Panc1 (cell line): ENCODE measurements at regions not wholly inside any gene's neighbourhood (a gene's known extent, or its start where the extent isn't known, plus 50 kb on each side); places are given as distances from the start of the nearest gene placed in this dataset.

Source experiments
- ATAC-seq: fragments of 200-7000 bp; cut with Tn5 transposase; 2 replicates; pipeline ENCODE4 v1.9.1; 2020; ENCODE audit warnings: mild to moderate bottlenecking, moderate library complexity
- BruUV-seq: library from RNA; stranded (reverse); fragments of 400-500 nt; replicated peaks from 2 replicates; lab custom pipeline; 2021; lab: Mats Ljungman, UMichigan
- CTCF ChIA-PET: fragments of 300-600 bp; sonication (Branson Sonifier 250); formaldehyde crosslinking; loops from one replicate; lab custom pipeline; 2022; ENCODE audit warnings: antibody characterized with exemption; lab: Charles Lee
- POLR2A ChIA-PET: fragments of 300-600 bp; sonication (Branson Sonifier 250); formaldehyde crosslinking; loops from one replicate; lab custom pipeline; 2022; ENCODE audit warnings: antibody characterized with exemption; lab: Charles Lee
- DNase-seq: peaks from one replicate; pipeline ENCODE4 v3.0.0-alpha.2; 2010; ENCODE audit warnings: low read depth, low spot score
- H3K27ac ChIP-seq: 2 replicates; pipeline ENCODE4 v1.5.1; 2011; ENCODE audit warnings: mild to moderate bottlenecking, low read length, inconsistent platforms
- H3K27me3 ChIP-seq: fragments of 200-500 bp; sonication (Bioruptor generic); 2 replicates; pipeline ENCODE4 v1.6.0; 2014; ENCODE audit warnings: low read length, inconsistent platforms; ENCODE audit not compliant: control insufficient read depth, insufficient read depth
- H3K36me3 ChIP-seq: fragments of 200-500 bp; sonication (Bioruptor generic); 2 replicates; pipeline ENCODE4 v1.5.1; 2014; ENCODE audit warnings: inconsistent platforms, mild to moderate bottlenecking, low read length, moderate library complexity; ENCODE audit not compliant: control insufficient read depth, insufficient read depth
- H3K4me1 ChIP-seq: 2 replicates; pipeline ENCODE4 v1.5.1; 2011; ENCODE audit warnings: inconsistent platforms, mild to moderate bottlenecking, low read length, moderate library complexity; ENCODE audit not compliant: control insufficient read depth, insufficient read depth
- H3K4me3 ChIP-seq, 2 experiments: 2 replicates each; pipeline ENCODE4 v1.5.1; 2011 to 2012; ENCODE audit warnings: low read depth in 2 of 2, low read length in 2 of 2, mild to moderate bottlenecking in 2 of 2, inconsistent platforms in 1 of 2, moderate library complexity in 1 of 2
- H3K9me3 ChIP-seq: fragments of 200-500 bp; sonication (Bioruptor generic); 2 replicates; pipeline ENCODE4 v1.5.1; 2014; ENCODE audit warnings: low read depth, mild to moderate bottlenecking, inconsistent platforms, low read length, moderate library complexity; ENCODE audit not compliant: control insufficient read depth, insufficient read depth
- POLR2AphosphoS5 ChIP-seq: IDR thresholded peaks from 2 replicates; pipeline ENCODE4 v1.6.1; 2012; ENCODE audit warnings: mild to moderate bottlenecking, low read depth, low read length, moderate library complexity
- SIN3A ChIP-seq: IDR thresholded peaks from 2 replicates; pipeline ENCODE4 v1.6.1; 2012; ENCODE audit warnings: low read depth, mild to moderate bottlenecking, low read length, moderate library complexity, borderline replicate concordance; ENCODE audit not compliant: insufficient read depth
- TCF7L2 ChIP-seq: IDR thresholded peaks from 2 replicates; pipeline ENCODE4 v1.6.1; 2011; ENCODE audit warnings: mild to moderate bottlenecking, low read depth, low read length, inconsistent platforms
- in situ Hi-C: cut with HindIII; loops from 2 replicates; pipeline ENCODE4 v1.10.0; 2016; ENCODE audit warnings: low sequenced_read_pairs, low pct_unique_long_range_greater_than_20kb
- intact Hi-C: fragments of 100-400 bp; cut with micrococcal nuclease; formaldehyde crosslinking; loops from one replicate; pipeline ENCODE4 v1.10.0; 2022; ENCODE audit not compliant: unreplicated experiment
- TF ChIP-seq, protein P1 (sequence below): fragments of 450-650 bp; IDR thresholded peaks from 2 replicates; pipeline ENCODE4 v1.5.1; 2017; ENCODE audit warnings: mild to moderate bottlenecking
- TF ChIP-seq, protein P2 (sequence below), 2 experiments: IDR thresholded peaks; 2 replicates each; pipeline ENCODE4 v1.6.1; 2011 to 2012; ENCODE audit warnings: low read depth in 2 of 2, control low read depth in 1 of 2, low read length in 1 of 2, mild to moderate bottlenecking in 1 of 2, moderate library complexity in 1 of 2; ENCODE audit not compliant: insufficient read depth in 1 of 2

DNA sequence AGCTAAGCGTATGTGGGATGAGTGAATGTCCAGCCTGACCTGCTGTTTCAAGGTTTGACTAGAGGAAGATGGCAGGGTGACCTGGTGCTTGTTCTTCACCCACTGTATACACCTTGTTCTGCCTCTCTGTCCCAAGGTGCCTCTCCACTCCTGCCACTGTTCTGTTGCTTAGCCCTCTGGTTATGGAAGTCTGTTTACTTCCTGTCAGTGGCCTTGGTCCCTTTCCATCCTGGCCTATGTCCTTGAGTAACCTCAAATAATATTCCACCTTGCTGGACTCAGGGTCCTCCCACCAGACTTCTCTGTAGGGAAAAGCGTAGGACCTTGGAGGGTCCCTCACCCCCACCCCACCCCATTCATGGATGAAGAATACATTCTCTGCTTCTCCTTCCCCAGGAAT is 73.2 kb upstream of the SALL1 start:
- no peaks in the 10 kb centered on the region for H3K9me3 ChIP-seq
- CTCF ChIA-PET: no interaction called here
- TF ChIP-seq TCF7L2 (no peak), SIN3A (no peak), POLR2AphosphoS5 (no peak)
- TF ChIP-seq, protein P1, sequence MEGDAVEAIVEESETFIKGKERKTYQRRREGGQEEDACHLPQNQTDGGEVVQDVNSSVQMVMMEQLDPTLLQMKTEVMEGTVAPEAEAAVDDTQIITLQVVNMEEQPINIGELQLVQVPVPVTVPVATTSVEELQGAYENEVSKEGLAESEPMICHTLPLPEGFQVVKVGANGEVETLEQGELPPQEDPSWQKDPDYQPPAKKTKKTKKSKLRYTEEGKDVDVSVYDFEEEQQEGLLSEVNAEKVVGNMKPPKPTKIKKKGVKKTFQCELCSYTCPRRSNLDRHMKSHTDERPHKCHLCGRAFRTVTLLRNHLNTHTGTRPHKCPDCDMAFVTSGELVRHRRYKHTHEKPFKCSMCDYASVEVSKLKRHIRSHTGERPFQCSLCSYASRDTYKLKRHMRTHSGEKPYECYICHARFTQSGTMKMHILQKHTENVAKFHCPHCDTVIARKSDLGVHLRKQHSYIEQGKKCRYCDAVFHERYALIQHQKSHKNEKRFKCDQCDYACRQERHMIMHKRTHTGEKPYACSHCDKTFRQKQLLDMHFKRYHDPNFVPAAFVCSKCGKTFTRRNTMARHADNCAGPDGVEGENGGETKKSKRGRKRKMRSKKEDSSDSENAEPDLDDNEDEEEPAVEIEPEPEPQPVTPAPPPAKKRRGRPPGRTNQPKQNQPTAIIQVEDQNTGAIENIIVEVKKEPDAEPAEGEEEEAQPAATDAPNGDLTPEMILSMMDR: no peak
- TF ChIP-seq, protein P2, sequence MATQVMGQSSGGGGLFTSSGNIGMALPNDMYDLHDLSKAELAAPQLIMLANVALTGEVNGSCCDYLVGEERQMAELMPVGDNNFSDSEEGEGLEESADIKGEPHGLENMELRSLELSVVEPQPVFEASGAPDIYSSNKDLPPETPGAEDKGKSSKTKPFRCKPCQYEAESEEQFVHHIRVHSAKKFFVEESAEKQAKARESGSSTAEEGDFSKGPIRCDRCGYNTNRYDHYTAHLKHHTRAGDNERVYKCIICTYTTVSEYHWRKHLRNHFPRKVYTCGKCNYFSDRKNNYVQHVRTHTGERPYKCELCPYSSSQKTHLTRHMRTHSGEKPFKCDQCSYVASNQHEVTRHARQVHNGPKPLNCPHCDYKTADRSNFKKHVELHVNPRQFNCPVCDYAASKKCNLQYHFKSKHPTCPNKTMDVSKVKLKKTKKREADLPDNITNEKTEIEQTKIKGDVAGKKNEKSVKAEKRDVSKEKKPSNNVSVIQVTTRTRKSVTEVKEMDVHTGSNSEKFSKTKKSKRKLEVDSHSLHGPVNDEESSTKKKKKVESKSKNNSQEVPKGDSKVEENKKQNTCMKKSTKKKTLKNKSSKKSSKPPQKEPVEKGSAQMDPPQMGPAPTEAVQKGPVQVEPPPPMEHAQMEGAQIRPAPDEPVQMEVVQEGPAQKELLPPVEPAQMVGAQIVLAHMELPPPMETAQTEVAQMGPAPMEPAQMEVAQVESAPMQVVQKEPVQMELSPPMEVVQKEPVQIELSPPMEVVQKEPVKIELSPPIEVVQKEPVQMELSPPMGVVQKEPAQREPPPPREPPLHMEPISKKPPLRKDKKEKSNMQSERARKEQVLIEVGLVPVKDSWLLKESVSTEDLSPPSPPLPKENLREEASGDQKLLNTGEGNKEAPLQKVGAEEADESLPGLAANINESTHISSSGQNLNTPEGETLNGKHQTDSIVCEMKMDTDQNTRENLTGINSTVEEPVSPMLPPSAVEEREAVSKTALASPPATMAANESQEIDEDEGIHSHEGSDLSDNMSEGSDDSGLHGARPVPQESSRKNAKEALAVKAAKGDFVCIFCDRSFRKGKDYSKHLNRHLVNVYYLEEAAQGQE (IDR thresholded peaks at IDR 0.05; ENCODE audit: insufficient read depth in 1 of 2, low read depth in 2 of 2, low read length in 1 of 2): no peak
- H3K27ac ChIP-seq: no peak overlapping the region
- in situ Hi-C loops: no loop called here
- DNase-seq (no peak), ATAC-seq (no peak)
- no peaks in the 10 kb centered on the region for H3K4me1 ChIP-seq
- no peaks in the 10 kb centered on the region for H3K27me3 ChIP-seq
- POLR2A ChIA-PET: no interaction called here
- no peak overlapping the region for H3K4me3 ChIP-seq
- no peaks in the 10 kb centered on the region for H3K36me3 ChIP-seq
- intact Hi-C loops: no loop called here
- no TSS peak for BruUV-seq

DNA sequence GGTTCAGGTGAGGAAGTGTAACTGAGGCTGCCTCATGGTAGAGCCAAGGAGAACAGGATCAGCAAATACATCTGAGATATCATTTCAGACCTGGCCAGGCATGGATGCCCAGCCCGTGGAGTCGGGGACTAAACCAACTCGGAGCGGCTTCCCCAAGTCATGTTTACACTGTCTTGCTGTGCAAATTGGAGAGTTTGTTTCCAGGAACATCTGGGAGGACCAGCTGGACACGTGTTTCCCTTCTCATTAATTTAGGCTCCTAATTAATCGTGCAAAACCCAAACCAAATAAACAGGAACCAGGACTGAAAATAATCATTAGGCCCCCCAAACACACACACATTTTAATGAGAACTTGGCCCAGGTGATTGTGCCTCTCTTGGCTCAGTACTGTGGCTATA is 70.9 kb upstream of the SALL1 start:
- H3K4me3 ChIP-seq: no peak overlapping the region
- POLR2A ChIA-PET: no interaction called here
- ATAC-seq (no peak), DNase-seq (no peak)
- CTCF ChIA-PET: no interaction called here
- intact Hi-C loops: no loop called here
- no peak overlapping the region for H3K27ac ChIP-seq
- H3K4me1 ChIP-seq: no peaks in the 10 kb centered on the region
- in situ Hi-C loops: no loop called here
- no TSS peak for BruUV-seq
- no peaks in the 10 kb centered on the region for H3K9me3 ChIP-seq
- no peaks in the 10 kb centered on the region for H3K27me3 ChIP-seq
- TF ChIP-seq, protein P2 (IDR thresholded peaks at IDR 0.05; ENCODE audit: insufficient read depth in 1 of 2, low read depth in 2 of 2, low read length in 1 of 2): no peak
- TF ChIP-seq SIN3A (no peak), POLR2AphosphoS5 (no peak), TCF7L2 (no peak)
- TF ChIP-seq, protein P1: no peak
- H3K36me3 ChIP-seq: no peaks in the 10 kb centered on the region
